IMR-90 (cell line): ENCODE measurements at regions not wholly inside any gene's neighbourhood (a gene's known extent, or its start where the extent isn't known, plus 50 kb on each side); places are given as distances from the start of the nearest gene placed in this dataset.

Experiments
- ATAC-seq: fragments of 200-7000 bp; cut with Tn5 transposase; 2 replicates; pipeline ENCODE4 v1.9.1; 2020; ENCODE audit warnings: low read depth, mild to moderate bottlenecking, moderate library complexity
- BruUV-seq: library from RNA; stranded (reverse); fragments of 400-500 nt; replicated peaks from 2 replicates; lab custom pipeline; 2021; lab: Mats Ljungman, UMichigan
- CTCF ChIA-PET: fragments of 300-600 bp; formaldehyde crosslinking; extraction: SDS; loops from one replicate; lab custom pipeline; 2021; ENCODE audit warnings: antibody characterized with exemption; lab: Yijun Ruan, JAX
- POLR2A ChIA-PET: fragments of 300-600 bp; sonication (Branson Sonifier 250); formaldehyde crosslinking; loops from one replicate; lab custom pipeline; 2022; ENCODE audit warnings: antibody characterized with exemption; ENCODE audit not compliant: unreplicated experiment; lab: Charles Lee
- DNase-seq: peaks from one replicate; pipeline ENCODE4 v3.0.0; 2013
- H2AFZ ChIP-seq: replicated peaks from 2 replicates; pipeline ENCODE3; 2013; ENCODE audit warnings: low read length, mild to moderate bottlenecking; ENCODE audit not compliant: poor library complexity
- H2AK5ac ChIP-seq: 2 replicates; pipeline ENCODE4 v1.6.1; 2013; ENCODE audit warnings: low read depth, low read length, inconsistent platforms
- H2AK9ac ChIP-seq: replicated peaks from 2 replicates; pipeline ENCODE3; 2013; ENCODE audit warnings: mild to moderate bottlenecking, low read depth, low read length, moderate library complexity; ENCODE audit not compliant: poor library complexity
- H2BK120ac ChIP-seq: 2 replicates; pipeline ENCODE4 v1.6.1; 2013; ENCODE audit warnings: low read depth, low read length, inconsistent platforms
- H2BK15ac ChIP-seq: 3 replicates; pipeline ENCODE4 v1.6.1; 2013; ENCODE audit warnings: low read depth, low read length, inconsistent platforms
- H2BK20ac ChIP-seq: 2 replicates; pipeline ENCODE4 v1.6.1; 2013; ENCODE audit warnings: low read depth, mild to moderate bottlenecking, inconsistent platforms, low read length, moderate library complexity
- H2BK5ac ChIP-seq: 2 replicates; pipeline ENCODE4 v1.6.1; 2013; ENCODE audit warnings: mild to moderate bottlenecking, low read depth, low read length, inconsistent platforms; ENCODE audit not compliant: poor library complexity, severe bottlenecking
- H3K14ac ChIP-seq: replicated peaks from 2 replicates; pipeline ENCODE4 v1.6.1; 2013; ENCODE audit warnings: low read depth, low read length, inconsistent platforms
- H3K18ac ChIP-seq: 2 replicates; pipeline ENCODE4 v1.6.1; 2013; ENCODE audit warnings: low read depth, low read length, control low read depth
- H3K23ac ChIP-seq: 2 replicates; pipeline ENCODE4 v1.6.1; 2013; ENCODE audit warnings: low read depth, low read length, inconsistent platforms
- H3K27ac ChIP-seq: 2 replicates; pipeline ENCODE4 v1.5.1; 2013; ENCODE audit warnings: mild to moderate bottlenecking, control low read depth, low read length; ENCODE audit not compliant: insufficient read depth
- H3K27me3 ChIP-seq: 2 replicates; pipeline ENCODE4 v1.6.1; 2013; ENCODE audit warnings: low read length; ENCODE audit not compliant: control insufficient read depth, insufficient read depth
- H3K36me3 ChIP-seq: 2 replicates; pipeline ENCODE4 v1.6.1; 2013; ENCODE audit warnings: low read length, mixed read lengths; ENCODE audit not compliant: control insufficient read depth, insufficient read depth
- H3K4ac ChIP-seq: 2 replicates; pipeline ENCODE4 v1.6.1; 2013; ENCODE audit warnings: low read depth, low read length, inconsistent platforms
- H3K4me1 ChIP-seq: 2 replicates; pipeline ENCODE4 v1.6.1; 2013; ENCODE audit warnings: low read length, mixed read lengths; ENCODE audit not compliant: control insufficient read depth, insufficient read depth
- H3K4me2 ChIP-seq: 2 replicates; pipeline ENCODE4 v1.6.1; 2013; ENCODE audit warnings: low read depth, mild to moderate bottlenecking, control low read depth, low read length, moderate library complexity
- H3K4me3 ChIP-seq: 2 replicates; pipeline ENCODE4 v1.5.1; 2013; ENCODE audit warnings: low read depth, mild to moderate bottlenecking, control low read depth, low read length, moderate library complexity; ENCODE audit not compliant: insufficient read depth
- H3K56ac ChIP-seq: 2 replicates; pipeline ENCODE4 v1.6.1; 2013; ENCODE audit warnings: low read length, inconsistent platforms; ENCODE audit not compliant: insufficient read depth; ENCODE audit errors: extremely low read depth
- H3K79me1 ChIP-seq, 2 experiments: 2 replicates each; pipeline ENCODE4 v1.6.1; 2013; ENCODE audit warnings: low read length in 2 of 2, inconsistent platforms in 1 of 2, low read depth in 1 of 2
- H3K9ac ChIP-seq: 2 replicates; pipeline ENCODE4 v1.6.1; 2013; ENCODE audit warnings: low read depth, low read length, control low read depth
- H3K9me1 ChIP-seq: 2 replicates; pipeline ENCODE4 v1.6.1; 2013; ENCODE audit warnings: low read length, inconsistent platforms; ENCODE audit not compliant: insufficient read depth
- H3K9me3 ChIP-seq: 2 replicates; pipeline ENCODE4 v1.6.1; 2013; ENCODE audit warnings: low read length; ENCODE audit not compliant: control insufficient read depth, insufficient read depth
- H4K20me1 ChIP-seq: 2 replicates; pipeline ENCODE4 v1.6.1; 2013; ENCODE audit warnings: low read length, inconsistent platforms; ENCODE audit not compliant: insufficient read depth
- H4K5ac ChIP-seq: 2 replicates; pipeline ENCODE4 v1.6.1; 2013; ENCODE audit warnings: mild to moderate bottlenecking, low read depth, low read length, control low read depth
- H4K8ac ChIP-seq, 2 experiments: 2 replicates each; pipeline ENCODE4 v1.6.1; 2013; ENCODE audit warnings: low read depth in 2 of 2, low read length in 2 of 2, control low read depth in 1 of 2, inconsistent platforms in 1 of 2
- H4K91ac ChIP-seq: 2 replicates; pipeline ENCODE4 v1.6.1; 2013; ENCODE audit warnings: low read depth, low read length, inconsistent platforms; ENCODE audit not compliant: insufficient read depth
- BHLHE40 ChIP-seq: fragments of 150-350 bp; IDR thresholded peaks from 2 replicates; pipeline ENCODE4 v1.6.1; 2016; ENCODE audit warnings: mild to moderate bottlenecking, low read depth, low read length
- CEBPB ChIP-seq: IDR thresholded peaks from 2 replicates; pipeline ENCODE4 v1.6.1; 2012; ENCODE audit warnings: low read depth, low read length, improper control_type of control experiment
- CHD1 ChIP-seq: IDR thresholded peaks from 2 replicates; pipeline ENCODE4 v1.6.1; 2012; ENCODE audit warnings: low read depth, low read length, improper control_type of control experiment
- FOS ChIP-seq: fragments of 150-350 bp; IDR thresholded peaks from 2 replicates; pipeline ENCODE4 v1.6.1; 2016; ENCODE audit warnings: low read depth, low read length
- MAFK ChIP-seq: IDR thresholded peaks from 2 replicates; pipeline ENCODE4 v1.6.1; 2012; ENCODE audit warnings: low read depth, low read length, improper control_type of control experiment
- MAZ ChIP-seq: IDR thresholded peaks from 2 replicates; pipeline ENCODE4 v1.6.1; 2012; ENCODE audit warnings: low read depth, mild to moderate bottlenecking, low read length, improper control_type of control experiment, moderate library complexity, borderline replicate concordance
- MXI1 ChIP-seq: IDR thresholded peaks from 2 replicates; pipeline ENCODE4 v1.6.1; 2012; ENCODE audit warnings: low read depth, mild to moderate bottlenecking, low read length, moderate library complexity, borderline replicate concordance
- NFE2L2 ChIP-seq: fragments of 150-350 bp; IDR thresholded peaks from 2 replicates; pipeline ENCODE4 v1.6.1; 2016; ENCODE audit warnings: low read depth, mild to moderate bottlenecking, low read length
- POLR2A ChIP-seq: IDR thresholded peaks from 2 replicates; pipeline ENCODE4 v1.6.1; 2012; ENCODE audit warnings: mild to moderate bottlenecking, low read depth, low read length
- RAD21 ChIP-seq: IDR thresholded peaks from 2 replicates; pipeline ENCODE4 v1.6.1; 2012; ENCODE audit warnings: low read length, improper control_type of control experiment
- RCOR1 ChIP-seq: IDR thresholded peaks from 2 replicates; pipeline ENCODE4 v1.6.1; 2012; ENCODE audit warnings: mild to moderate bottlenecking, low read length, improper control_type of control experiment; ENCODE audit not compliant: insufficient replicate concordance
- RFX5 ChIP-seq: IDR thresholded peaks from 2 replicates; pipeline ENCODE4 v1.8.0; 2012; ENCODE audit warnings: low read depth, mild to moderate bottlenecking, low read length, moderate library complexity
- SMC3 ChIP-seq: fragments of 150-350 bp; IDR thresholded peaks from 2 replicates; pipeline ENCODE4 v1.6.1; 2016; ENCODE audit warnings: low read depth, mild to moderate bottlenecking, antibody characterized with exemption, low read length, moderate library complexity
- USF2 ChIP-seq: fragments of 150-350 bp; IDR thresholded peaks from 2 replicates; pipeline ENCODE4 v1.6.1; 2017; ENCODE audit warnings: mild to moderate bottlenecking, antibody characterized with exemption, low read length, low read depth
- WGBS, 2 experiments: methylation state at CpG; one replicate each; pipeline versions ENCODE4 v1.1.5 to v1.1.7; 2013; ENCODE audit warnings: missing lambda C conversion rate in 2 of 2; ENCODE audit not compliant: insufficient read length in 1 of 2; ENCODE audit errors: extremely low coverage in 2 of 2; 5-methylcytosine and 5-hydroxymethylcytosine counted together
- dilution Hi-C: fragments of 300-500 bp; cut with HindIII; formaldehyde crosslinking; loops from one replicate; pipeline ENCODE4 v1.14.3; 2018; ENCODE audit warnings: low sequenced_read_pairs; ENCODE audit not compliant: unreplicated experiment
- in situ Hi-C: fragments of 300-500 bp; cut with MboI; formaldehyde crosslinking; loops from 3 replicates; pipeline ENCODE4 v1.14.3; 2019; ENCODE audit warnings: low sequenced_read_pairs, inconsistent platforms, mixed read lengths
- intact Hi-C: fragments of 100-400 bp; cut with micrococcal nuclease; formaldehyde crosslinking; loops from 2 replicates; pipeline ENCODE4 v1.10.0; 2022
- TF ChIP-seq, protein P1 (sequence below): fragments of 150-350 bp; IDR thresholded peaks from 2 replicates; pipeline ENCODE4 v1.6.1; 2016; ENCODE audit warnings: low read depth, mild to moderate bottlenecking, low read length, moderate library complexity, borderline replicate concordance
- TF ChIP-seq, protein P2 (sequence below): conservative IDR thresholded peaks from 2 replicates; pipeline ENCODE4 v1.5.1; 2012; ENCODE audit warnings: mild to moderate bottlenecking, low read depth, low read length, improper control_type of control experiment

DNA sequence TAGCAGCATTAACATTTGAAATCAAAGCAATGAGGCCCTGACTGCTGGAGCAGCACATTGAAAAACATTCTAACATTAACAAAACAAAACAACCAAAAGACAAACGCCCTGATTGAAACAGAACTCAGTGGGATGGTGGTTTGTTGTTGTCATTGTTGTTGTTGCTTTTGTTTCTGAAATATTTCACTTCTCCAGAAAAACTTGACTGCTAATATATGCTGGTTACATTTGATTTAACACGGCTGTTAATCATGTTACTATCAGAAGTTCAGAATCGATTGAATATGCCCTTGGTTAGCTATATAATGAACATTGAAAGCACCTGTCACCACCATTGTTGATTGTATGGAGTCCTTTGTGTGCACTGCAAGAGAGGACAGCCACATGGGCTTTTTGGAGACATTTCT is 790.4 kb upstream of the GALNTL6 start:
- TF ChIP-seq CEBPB, result no peak
- no peak for TF ChIP-seq RAD21
- no peak for TF ChIP-seq CHD1
- TF ChIP-seq, protein P1, sequence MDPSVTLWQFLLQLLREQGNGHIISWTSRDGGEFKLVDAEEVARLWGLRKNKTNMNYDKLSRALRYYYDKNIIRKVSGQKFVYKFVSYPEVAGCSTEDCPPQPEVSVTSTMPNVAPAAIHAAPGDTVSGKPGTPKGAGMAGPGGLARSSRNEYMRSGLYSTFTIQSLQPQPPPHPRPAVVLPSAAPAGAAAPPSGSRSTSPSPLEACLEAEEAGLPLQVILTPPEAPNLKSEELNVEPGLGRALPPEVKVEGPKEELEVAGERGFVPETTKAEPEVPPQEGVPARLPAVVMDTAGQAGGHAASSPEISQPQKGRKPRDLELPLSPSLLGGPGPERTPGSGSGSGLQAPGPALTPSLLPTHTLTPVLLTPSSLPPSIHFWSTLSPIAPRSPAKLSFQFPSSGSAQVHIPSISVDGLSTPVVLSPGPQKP, result no peak
- TF ChIP-seq MAZ, result no peak
- no peak for TF ChIP-seq RCOR1
- no peak for TF ChIP-seq SMC3
- no peak for TF ChIP-seq NFE2L2
- TF ChIP-seq USF2, result no peak
- TF ChIP-seq, protein P2, sequence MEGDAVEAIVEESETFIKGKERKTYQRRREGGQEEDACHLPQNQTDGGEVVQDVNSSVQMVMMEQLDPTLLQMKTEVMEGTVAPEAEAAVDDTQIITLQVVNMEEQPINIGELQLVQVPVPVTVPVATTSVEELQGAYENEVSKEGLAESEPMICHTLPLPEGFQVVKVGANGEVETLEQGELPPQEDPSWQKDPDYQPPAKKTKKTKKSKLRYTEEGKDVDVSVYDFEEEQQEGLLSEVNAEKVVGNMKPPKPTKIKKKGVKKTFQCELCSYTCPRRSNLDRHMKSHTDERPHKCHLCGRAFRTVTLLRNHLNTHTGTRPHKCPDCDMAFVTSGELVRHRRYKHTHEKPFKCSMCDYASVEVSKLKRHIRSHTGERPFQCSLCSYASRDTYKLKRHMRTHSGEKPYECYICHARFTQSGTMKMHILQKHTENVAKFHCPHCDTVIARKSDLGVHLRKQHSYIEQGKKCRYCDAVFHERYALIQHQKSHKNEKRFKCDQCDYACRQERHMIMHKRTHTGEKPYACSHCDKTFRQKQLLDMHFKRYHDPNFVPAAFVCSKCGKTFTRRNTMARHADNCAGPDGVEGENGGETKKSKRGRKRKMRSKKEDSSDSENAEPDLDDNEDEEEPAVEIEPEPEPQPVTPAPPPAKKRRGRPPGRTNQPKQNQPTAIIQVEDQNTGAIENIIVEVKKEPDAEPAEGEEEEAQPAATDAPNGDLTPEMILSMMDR, result no peak
- no peak for TF ChIP-seq MXI1
- no peak for TF ChIP-seq RFX5
- no peak for TF ChIP-seq POLR2A
- TF ChIP-seq FOS, result no peak
- TF ChIP-seq MAFK, result no peak
- TF ChIP-seq BHLHE40, result no peak
- no peaks in the 10 kb centered on the region for H3K4me1 ChIP-seq
- BruUV-seq, result no TSS peak
- H3K27me3 ChIP-seq, result no peaks in the 10 kb centered on the region
- ChIA-PET CTCF (interaction anchor here (0.6 kb wide), 1 partner anchor 40 kb away, joined by 4 read pairs; no protein-coding TSS in a partner anchor), POLR2A (no interaction called here)
- no peak overlapping the region for H2AFZ ChIP-seq
- intact Hi-C loops, result no loop called here
- no peak overlapping the region for H2BK5ac ChIP-seq
- H3K9ac ChIP-seq, result no peak overlapping the region
- no peak overlapping the region for H4K91ac ChIP-seq
- no peaks in the 10 kb centered on the region for H4K20me1 ChIP-seq
- H3K56ac ChIP-seq, result no peak overlapping the region
- H3K9me3 ChIP-seq, result 0 out of 2 replicates have a peak, but pooled peaks cover 4% of the 10 kb centered on the region
- no peak overlapping the region for H3K4ac ChIP-seq
- H3K14ac ChIP-seq, result no peak overlapping the region
- DNase-seq, result no peak
- in situ Hi-C loops, result no loop called here
- no peak for ATAC-seq
- no peak overlapping the region for H3K18ac ChIP-seq
- H2BK120ac ChIP-seq, result no peak overlapping the region
- H2BK15ac ChIP-seq, result no peak overlapping the region
- no peak overlapping the region for H4K5ac ChIP-seq
- H3K9me1 ChIP-seq, result no peaks in the 10 kb centered on the region
- dilution Hi-C loops, result no loop called here
- no peak overlapping the region for H3K4me3 ChIP-seq
- H3K79me1 ChIP-seq, result no peaks in the 10 kb centered on the region
- H2BK20ac ChIP-seq, result no peak overlapping the region
- H3K36me3 ChIP-seq, result no peaks in the 10 kb centered on the region
- no peak overlapping the region for H3K4me2 ChIP-seq
- H2AK5ac ChIP-seq, result no peak overlapping the region
- no peak overlapping the region for H3K27ac ChIP-seq
- WGBS, 2 experiments, result no CpG with 5 or more reads among the region's 3 CpGs
- H4K8ac ChIP-seq, result no peak overlapping the region
- H2AK9ac ChIP-seq, result no peak overlapping the region
- no peak overlapping the region for H3K23ac ChIP-seq
